ENCODE measurements at regions not wholly inside any gene's neighbourhood (a gene's known extent, or its start where the extent isn't known, plus 50 kb on each side); places are given as distances from the start of the nearest gene placed in this dataset.

GRCh38 chr2:194004590-194005206 lies 1652.3 kb upstream of the SLC39A10 start:
- Mint-ChIP-seq H3K9me3 (peaks cover 3 to 23% (median 11%) of the 10 kb centered on the region in 7 donors), H3K36me3 (no peaks in the 10 kb centered on the region), H3K27me3 (no peaks in the 10 kb centered on the region), H3K4me3 (no peak overlapping the region), H3K4me1 (no peaks in the 10 kb centered on the region), H3K27ac (no peak overlapping the region)
- no peak for ATAC-seq (ENCODE audit: low read depth in 2 of 2)
- DNase-seq: no peak

- no peaks in the 10 kb centered on the region for H3K27me3 Mint-ChIP-seq
- no peak overlapping the region for H3K4me3 Mint-ChIP-seq
- ATAC-seq (ENCODE audit: low read depth in 2 of 2) (no peak), DNase-seq (no peak)
- no peaks in the 10 kb centered on the region for H3K4me1 Mint-ChIP-seq
- no peak overlapping the region for H3K27ac Mint-ChIP-seq
- no peaks in the 10 kb centered on the region for H3K36me3 Mint-ChIP-seq
- H3K9me3 Mint-ChIP-seq: peaks cover 0 to 16% (median 3%) of the 10 kb centered on the region in 7 donors
Observed at GRCh38 chr2:194003911-194004310, 1653.1 kb upstream of the SLC39A10 start.

GRCh38 chr2:194002699-194003368 lies 1654.2 kb upstream of the SLC39A10 start:
- H3K9me3 Mint-ChIP-seq: peaks cover 0 to 5% (median 0%) of the 10 kb centered on the region in 7 donors
- no peaks in the 10 kb centered on the region for H3K36me3 Mint-ChIP-seq
- ATAC-seq (ENCODE audit: low read depth in 2 of 2) (no peak), DNase-seq (no peak)
- H3K27ac Mint-ChIP-seq: no peak overlapping the region
- H3K4me1 Mint-ChIP-seq: no peaks in the 10 kb centered on the region
- H3K4me3 Mint-ChIP-seq: no peak overlapping the region
- no peaks in the 10 kb centered on the region for H3K27me3 Mint-ChIP-seq

- Mint-ChIP-seq H3K36me3 (no peaks in the 10 kb centered on the region), H3K9me3 (peaks cover 0 to 4% (median 0%) of the 10 kb centered on the region in 7 donors), H3K4me1 (no peaks in the 10 kb centered on the region), H3K4me3 (no peak overlapping the region), H3K27ac (no peak overlapping the region), H3K27me3 (no peaks in the 10 kb centered on the region)
- ATAC-seq (ENCODE audit: low read depth in 2 of 2) (no peak), DNase-seq (no peak)
Observed at GRCh38 chr2:193990868-193991267, 1666.2 kb upstream of the SLC39A10 start.

- H3K9me3 Mint-ChIP-seq: peaks cover 0 to 4% (median 0%) of the 10 kb centered on the region in 7 donors
- H3K27ac Mint-ChIP-seq: no peak overlapping the region
- ATAC-seq (ENCODE audit: low read depth in 2 of 2) (no peak), DNase-seq (no peak)
- no peaks in the 10 kb centered on the region for H3K4me1 Mint-ChIP-seq
- H3K27me3 Mint-ChIP-seq: no peaks in the 10 kb centered on the region
- no peaks in the 10 kb centered on the region for H3K36me3 Mint-ChIP-seq
- no peak overlapping the region for H3K4me3 Mint-ChIP-seq
Observed at GRCh38 chr2:193989645-193990044, 1667.4 kb upstream of the SLC39A10 start.

- Mint-ChIP-seq H3K27me3 (no peaks in the 10 kb centered on the region), H3K4me1 (no peaks in the 10 kb centered on the region), H3K36me3 (no peaks in the 10 kb centered on the region), H3K9me3 (peaks cover 0 to 4% (median 0%) of the 10 kb centered on the region in 7 donors), H3K27ac (no peak overlapping the region), H3K4me3 (no peak overlapping the region)
- no peak for DNase-seq
- no peak for ATAC-seq (ENCODE audit: low read depth in 2 of 2)
Observed at GRCh38 chr2:193988784-193989183, 1668.2 kb upstream of the SLC39A10 start.

GRCh38 chr2:193985272-193985671 lies 1671.8 kb upstream of the SLC39A10 start:
- Mint-ChIP-seq H3K9me3 (peaks cover 0 to 4% (median 0%) of the 10 kb centered on the region in 7 donors), H3K27me3 (no peaks in the 10 kb centered on the region), H3K4me1 (no peaks in the 10 kb centered on the region), H3K4me3 (no peak overlapping the region), H3K36me3 (no peaks in the 10 kb centered on the region), H3K27ac (no peak overlapping the region)
- DNase-seq (no peak), ATAC-seq (ENCODE audit: low read depth in 2 of 2) (no peak)

- Mint-ChIP-seq H3K36me3 (no peaks in the 10 kb centered on the region), H3K9me3 (peaks cover 0 to 20% (median 9%) of the 10 kb centered on the region in 7 donors), H3K27me3 (no peaks in the 10 kb centered on the region), H3K27ac (no peak overlapping the region), H3K4me3 (no peak overlapping the region), H3K4me1 (no peaks in the 10 kb centered on the region)
- DNase-seq (no peak), ATAC-seq (ENCODE audit: low read depth in 2 of 2) (no peak)
Observed at GRCh38 chr2:193980599-193980998, 1676.4 kb upstream of the SLC39A10 start.

GRCh38 chr2:193973781-193974180 lies 1683.2 kb upstream of the SLC39A10 start:
- DNase-seq (no peak), ATAC-seq (ENCODE audit: low read depth in 2 of 2) (no peak)
- Mint-ChIP-seq H3K4me1 (no peaks in the 10 kb centered on the region), H3K36me3 (no peaks in the 10 kb centered on the region), H3K4me3 (no peak overlapping the region), H3K27me3 (no peaks in the 10 kb centered on the region), H3K27ac (no peak overlapping the region), H3K9me3 (peaks cover 0 to 20% (median 9%) of the 10 kb centered on the region in 7 donors)

- no peak overlapping the region for H3K4me3 Mint-ChIP-seq
- H3K27me3 Mint-ChIP-seq: no peaks in the 10 kb centered on the region
- peaks cover 0 to 2% (median 0%) of the 10 kb centered on the region in 7 donors for H3K9me3 Mint-ChIP-seq
Observed at GRCh38 chr2:193966590-193966989, 1690.4 kb upstream of the SLC39A10 start.

GRCh38 chr2:193965263-193965662 lies 1691.8 kb upstream of the SLC39A10 start:
- Mint-ChIP-seq H3K4me1 (no peaks in the 10 kb centered on the region), H3K27ac (no peak overlapping the region), H3K9me3 (no peaks in the 10 kb centered on the region), H3K27me3 (no peaks in the 10 kb centered on the region), H3K4me3 (no peak overlapping the region), H3K36me3 (no peaks in the 10 kb centered on the region)
- ATAC-seq (ENCODE audit: low read depth in 2 of 2) (no peak), DNase-seq (no peak)

More at GRCh38 chr2:193966590-193966989, 1690.4 kb upstream of the SLC39A10 start:
- Mint-ChIP-seq H3K36me3 (no peaks in the 10 kb centered on the region), H3K27ac (no peak overlapping the region), H3K4me1 (no peaks in the 10 kb centered on the region)
- ATAC-seq (ENCODE audit: low read depth in 2 of 2): no peak
- DNase-seq: no peak

- no peaks in the 10 kb centered on the region for H3K36me3 Mint-ChIP-seq
- DNase-seq: no peak
- H3K4me1 Mint-ChIP-seq: no peaks in the 10 kb centered on the region
- no peaks in the 10 kb centered on the region for H3K9me3 Mint-ChIP-seq
- H3K27ac Mint-ChIP-seq: no peak overlapping the region
- ATAC-seq (ENCODE audit: low read depth in 2 of 2): no peak
- no peak overlapping the region for H3K4me3 Mint-ChIP-seq
- no peaks in the 10 kb centered on the region for H3K27me3 Mint-ChIP-seq
Observed at GRCh38 chr2:193963472-193964119, 1693.4 kb upstream of the SLC39A10 start.

- no peaks in the 10 kb centered on the region for H3K27me3 Mint-ChIP-seq
- DNase-seq (no peak), ATAC-seq (ENCODE audit: low read depth in 2 of 2) (no peak)
- no peak overlapping the region for H3K27ac Mint-ChIP-seq
- H3K9me3 Mint-ChIP-seq: no peaks in the 10 kb centered on the region
- H3K4me3 Mint-ChIP-seq: no peak overlapping the region
- H3K4me1 Mint-ChIP-seq: no peaks in the 10 kb centered on the region
- H3K36me3 Mint-ChIP-seq: no peaks in the 10 kb centered on the region
Observed at GRCh38 chr2:193946806-193947205, 1710.2 kb upstream of the SLC39A10 start.

- Mint-ChIP-seq H3K9me3 (no peaks in the 10 kb centered on the region), H3K4me1 (no peaks in the 10 kb centered on the region)
- ATAC-seq (ENCODE audit: low read depth in 2 of 2): no peak
Observed at GRCh38 chr2:193943406-193943960, 1713.5 kb upstream of the SLC39A10 start.

More at GRCh38 chr2:193943406-193943960, 1713.5 kb upstream of the SLC39A10 start:
- no peaks in the 10 kb centered on the region for H3K36me3 Mint-ChIP-seq
- no peaks in the 10 kb centered on the region for H3K27me3 Mint-ChIP-seq
- H3K4me3 Mint-ChIP-seq: no peak overlapping the region
- H3K27ac Mint-ChIP-seq: no peak overlapping the region
- DNase-seq: no peak
